Liver (tissue), 3 donors: ENCODE measurements at regions not wholly inside any gene's neighbourhood (a gene's known extent, or its start where the extent isn't known, plus 50 kb on each side); places are given as distances from the start of the nearest gene placed in this dataset.

ENCODE experiments used
- CTCF ChIP-seq: fragments of 150-350 bp; IDR thresholded peaks from 2 replicates; pipeline ENCODE4 v1.5.1; 2017; ENCODE audit warnings: improper control_type of control experiment, low read depth, low read length; ENCODE audit not compliant: missing input control
- GABPA ChIP-seq, 2 donors: IDR thresholded peaks in 1 of 2; conservative IDR thresholded peaks in 1 of 2; 2 replicates each; pipeline ENCODE4 v1.6.1; 2016; ENCODE audit warnings: antibody characterized with exemption in 2 of 2, mild to moderate bottlenecking in 1 of 2, moderate library complexity in 1 of 2
- MAX ChIP-seq: IDR thresholded peaks from 2 replicates; pipeline ENCODE4 v1.6.1; 2016; ENCODE audit warnings: antibody characterized with exemption
- RAD21 ChIP-seq, 2 donors: IDR thresholded peaks; 2 replicates each; pipeline ENCODE4 v1.6.1; 2016; ENCODE audit warnings: antibody characterized with exemption in 2 of 2, mild to moderate bottlenecking in 2 of 2
- RXRA ChIP-seq, 2 donors: IDR thresholded peaks; 2 replicates each; pipeline ENCODE4 v1.6.1; 2017 to 2018; ENCODE audit warnings: antibody characterized with exemption in 2 of 2, mild to moderate bottlenecking in 1 of 2
- TAF1 ChIP-seq: conservative IDR thresholded peaks from 2 replicates; pipeline ENCODE4 v1.6.1; 2016; ENCODE audit warnings: antibody characterized with exemption, mild to moderate bottlenecking
- YY1 ChIP-seq: IDR thresholded peaks from 2 replicates; pipeline ENCODE4 v1.6.1; 2016; ENCODE audit warnings: antibody characterized with exemption, mild to moderate bottlenecking
- donor health status: healthy.
- donor health status: healthy.

GRCh38 chr3:194811118-194811517 is 125.4 kb downstream of the FAM43A start:
- TF ChIP-seq TAF1 (no peak), RAD21 (IDR thresholded peaks at IDR 0.05) (no peak), CTCF (no peak), RXRA (IDR thresholded peaks at IDR 0.05) (no peak), YY1 (no peak), MAX (no peak), GABPA (IDR thresholded peaks at IDR 0.05 in 1 of 2, conservative IDR thresholded peaks at IDR 0.05 in 1 of 2) (no peak)
